Keratinocyte (primary cell): ENCODE measurements at regions not wholly inside any gene's neighbourhood (a gene's known extent, or its start where the extent isn't known, plus 50 kb on each side); places are given as distances from the start of the nearest gene placed in this dataset.

Experiments
- EZH2 ChIP-seq: IDR thresholded peaks from one replicate; pipeline ENCODE4 v1.6.1; 2012; ENCODE audit warnings: inconsistent platforms, mild to moderate bottlenecking, low read length, moderate library complexity
- TF ChIP-seq, protein P1 (sequence below), 3 experiments: IDR thresholded peaks in 1 of 3; conservative IDR thresholded peaks in 1 of 3; optimal IDR thresholded peaks in 1 of 3; 2 replicates in 2 of 3; 3 replicates in 1 of 3; pipeline versions ENCODE3 to v1.5.1; 2011; ENCODE audit warnings: low read length in 3 of 3, mild to moderate bottlenecking in 3 of 3, moderate library complexity in 2 of 3, control low read depth in 1 of 3, inconsistent platforms in 1 of 3; ENCODE audit not compliant: insufficient read depth in 2 of 3; ENCODE audit errors: extremely low read depth in 1 of 3

DNA sequence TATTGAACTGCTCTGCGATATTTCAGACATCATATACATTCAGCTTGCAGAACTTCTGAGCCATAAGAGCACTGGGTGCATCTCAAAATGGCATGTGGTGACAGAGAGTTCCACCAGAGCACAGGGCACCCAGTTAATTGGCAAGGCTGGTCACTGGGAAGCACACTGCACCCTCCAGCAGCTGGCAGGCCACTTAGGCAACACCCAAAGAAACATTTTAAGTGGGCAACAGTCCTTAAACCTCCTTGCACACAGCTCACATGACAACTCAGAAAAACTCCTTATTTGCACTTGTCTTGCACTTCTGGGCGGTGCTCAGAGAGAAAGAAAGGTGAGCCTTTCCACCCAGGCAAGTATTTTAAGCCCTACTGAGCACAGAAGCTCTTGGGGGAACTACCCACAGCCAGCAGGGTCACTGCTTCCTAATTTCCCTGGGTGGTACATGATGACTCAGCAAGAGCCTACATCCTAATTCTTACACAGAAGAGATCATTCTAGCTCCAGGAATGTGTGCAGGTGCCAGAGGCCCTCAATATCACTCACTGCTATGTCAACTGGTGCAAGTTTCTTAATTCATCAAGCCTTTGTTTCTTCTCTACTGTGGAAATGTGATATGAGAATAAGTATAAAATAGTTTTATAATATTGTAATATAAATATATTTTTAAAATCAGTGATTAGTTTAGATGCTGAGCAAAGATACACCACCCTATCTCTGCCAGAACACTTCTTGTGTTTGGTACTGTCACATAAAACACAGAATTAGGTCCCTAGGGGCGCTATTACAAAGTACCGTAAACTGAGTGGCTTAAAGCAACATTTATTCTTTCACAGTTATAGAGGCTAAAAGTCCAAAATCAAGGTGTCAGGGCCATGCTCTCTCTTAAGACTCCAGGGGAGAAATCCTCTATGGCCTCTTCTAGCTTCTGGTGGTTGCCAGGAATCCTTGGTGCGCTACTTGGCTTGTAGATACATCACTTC, 155.1 kb upstream of the PPARGC1A start:
- TF ChIP-seq EZH2: no peak
- TF ChIP-seq, protein P1, sequence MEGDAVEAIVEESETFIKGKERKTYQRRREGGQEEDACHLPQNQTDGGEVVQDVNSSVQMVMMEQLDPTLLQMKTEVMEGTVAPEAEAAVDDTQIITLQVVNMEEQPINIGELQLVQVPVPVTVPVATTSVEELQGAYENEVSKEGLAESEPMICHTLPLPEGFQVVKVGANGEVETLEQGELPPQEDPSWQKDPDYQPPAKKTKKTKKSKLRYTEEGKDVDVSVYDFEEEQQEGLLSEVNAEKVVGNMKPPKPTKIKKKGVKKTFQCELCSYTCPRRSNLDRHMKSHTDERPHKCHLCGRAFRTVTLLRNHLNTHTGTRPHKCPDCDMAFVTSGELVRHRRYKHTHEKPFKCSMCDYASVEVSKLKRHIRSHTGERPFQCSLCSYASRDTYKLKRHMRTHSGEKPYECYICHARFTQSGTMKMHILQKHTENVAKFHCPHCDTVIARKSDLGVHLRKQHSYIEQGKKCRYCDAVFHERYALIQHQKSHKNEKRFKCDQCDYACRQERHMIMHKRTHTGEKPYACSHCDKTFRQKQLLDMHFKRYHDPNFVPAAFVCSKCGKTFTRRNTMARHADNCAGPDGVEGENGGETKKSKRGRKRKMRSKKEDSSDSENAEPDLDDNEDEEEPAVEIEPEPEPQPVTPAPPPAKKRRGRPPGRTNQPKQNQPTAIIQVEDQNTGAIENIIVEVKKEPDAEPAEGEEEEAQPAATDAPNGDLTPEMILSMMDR (optimal IDR thresholded peaks at IDR 0.05 in 1 of 3, IDR thresholded peaks at IDR 0.05 in 1 of 3, conservative IDR thresholded peaks at IDR 0.05 in 1 of 3; ENCODE audit: extremely low read depth in 1 of 3, insufficient read depth in 2 of 3, low read length in 3 of 3): no peak
